DND-41 (cell line): ENCODE measurements at regions not wholly inside any gene's neighbourhood (a gene's known extent, or its start where the extent isn't known, plus 50 kb on each side); places are given as distances from the start of the nearest gene placed in this dataset.

Experiments
- ATAC-seq: fragments of 200-7000 bp; cut with Tn5 transposase; 3 replicates; pipeline ENCODE4 v1.9.1; 2021; ENCODE audit warnings: low read depth; ENCODE audit not compliant: insufficient read depth
- DNase-seq: peaks from one replicate; pipeline ENCODE4 v3.0.0-alpha.2; 2020
- H2AFZ ChIP-seq: 2 replicates; pipeline ENCODE4 v1.6.0; 2012; ENCODE audit warnings: low read depth, low read length
- H3K27ac ChIP-seq: 2 replicates; pipeline ENCODE4 v1.5.1; 2012; ENCODE audit warnings: low read length, inconsistent platforms
- H3K27me3 ChIP-seq: fragments of 200-600 bp; sonication (generic); 2 replicates; pipeline ENCODE4 v1.6.0; 2012; ENCODE audit warnings: low read length, mild to moderate bottlenecking, inconsistent platforms; ENCODE audit not compliant: insufficient read depth, poor library complexity
- H3K36me3 ChIP-seq: 2 replicates; pipeline ENCODE4 v1.5.1; 2012; ENCODE audit warnings: low read length, inconsistent platforms; ENCODE audit not compliant: insufficient read depth
- H3K4me1 ChIP-seq: 2 replicates; pipeline ENCODE4 v1.5.1; 2012; ENCODE audit warnings: mild to moderate bottlenecking, low read length; ENCODE audit not compliant: insufficient read depth
- H3K4me2 ChIP-seq: 2 replicates; pipeline ENCODE4 v1.6.0; 2012; ENCODE audit warnings: mild to moderate bottlenecking, moderate library complexity, low read length, inconsistent platforms; ENCODE audit not compliant: insufficient read depth
- H3K4me3 ChIP-seq, 2 experiments: fragments of 200-600 bp in 1 of 2; shearing (Covaris generic) in 1 of 2; 2 replicates each; pipeline ENCODE4 v1.5.1; 2012 to 2016; ENCODE audit warnings: inconsistent platforms in 2 of 2, low read length in 2 of 2, mild to moderate bottlenecking in 2 of 2, low read depth in 1 of 2, moderate library complexity in 1 of 2
- H3K79me2 ChIP-seq: 2 replicates; pipeline ENCODE4 v1.6.0; 2012; ENCODE audit warnings: low read length, inconsistent platforms; ENCODE audit not compliant: insufficient read depth
- H3K9ac ChIP-seq: 2 replicates; pipeline ENCODE4 v1.6.0; 2012; ENCODE audit warnings: low read depth, mild to moderate bottlenecking, inconsistent platforms, low read length, moderate library complexity
- H3K9me3 ChIP-seq: 2 replicates; pipeline ENCODE4 v1.5.1; 2012; ENCODE audit warnings: low read length, moderate library complexity, mild to moderate bottlenecking, inconsistent platforms; ENCODE audit not compliant: insufficient read depth, severe bottlenecking
- H4K20me1 ChIP-seq: 2 replicates; pipeline ENCODE4 v1.6.0; 2012; ENCODE audit warnings: low read length; ENCODE audit not compliant: insufficient read depth
- EZH2 ChIP-seq: IDR thresholded peaks from 3 replicates; pipeline ENCODE4 v1.6.1; 2012; ENCODE audit warnings: borderline replicate concordance, low read depth, mild to moderate bottlenecking, moderate library complexity, low read length, inconsistent platforms; ENCODE audit not compliant: severe bottlenecking
- TF ChIP-seq, protein P1 (sequence below): IDR thresholded peaks from 2 replicates; pipeline ENCODE4 v1.5.1; 2012; ENCODE audit warnings: borderline replicate concordance, low read length, moderate library complexity, mild to moderate bottlenecking; ENCODE audit not compliant: poor library complexity, severe bottlenecking; ENCODE audit errors: extremely low read depth

GRCh38 chr12:116466536-116466935, 92.6 kb upstream of the MAP1LC3B2 start:
- Histone ChIP-seq H2AFZ (no peak overlapping the region), H3K79me2 (no peaks in the 10 kb centered on the region), H3K4me3 (no peak overlapping the region), H3K36me3 (no peaks in the 10 kb centered on the region), H4K20me1 (no peaks in the 10 kb centered on the region), H3K9me3 (no peaks in the 10 kb centered on the region), H3K27me3 (no peaks in the 10 kb centered on the region), H3K4me2 (no peak overlapping the region), H3K4me1 (no peaks in the 10 kb centered on the region), H3K9ac (no peak overlapping the region), H3K27ac (no peak overlapping the region)
- DNase-seq, result no peak
- no peak for TF ChIP-seq EZH2
- TF ChIP-seq, protein P1, sequence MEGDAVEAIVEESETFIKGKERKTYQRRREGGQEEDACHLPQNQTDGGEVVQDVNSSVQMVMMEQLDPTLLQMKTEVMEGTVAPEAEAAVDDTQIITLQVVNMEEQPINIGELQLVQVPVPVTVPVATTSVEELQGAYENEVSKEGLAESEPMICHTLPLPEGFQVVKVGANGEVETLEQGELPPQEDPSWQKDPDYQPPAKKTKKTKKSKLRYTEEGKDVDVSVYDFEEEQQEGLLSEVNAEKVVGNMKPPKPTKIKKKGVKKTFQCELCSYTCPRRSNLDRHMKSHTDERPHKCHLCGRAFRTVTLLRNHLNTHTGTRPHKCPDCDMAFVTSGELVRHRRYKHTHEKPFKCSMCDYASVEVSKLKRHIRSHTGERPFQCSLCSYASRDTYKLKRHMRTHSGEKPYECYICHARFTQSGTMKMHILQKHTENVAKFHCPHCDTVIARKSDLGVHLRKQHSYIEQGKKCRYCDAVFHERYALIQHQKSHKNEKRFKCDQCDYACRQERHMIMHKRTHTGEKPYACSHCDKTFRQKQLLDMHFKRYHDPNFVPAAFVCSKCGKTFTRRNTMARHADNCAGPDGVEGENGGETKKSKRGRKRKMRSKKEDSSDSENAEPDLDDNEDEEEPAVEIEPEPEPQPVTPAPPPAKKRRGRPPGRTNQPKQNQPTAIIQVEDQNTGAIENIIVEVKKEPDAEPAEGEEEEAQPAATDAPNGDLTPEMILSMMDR, result no peak
- ATAC-seq, result no peak

GRCh38 chr12:116469344-116469743, 89.8 kb upstream of the MAP1LC3B2 start:
- no peak overlapping the region for H3K4me2 ChIP-seq
- no peak for TF ChIP-seq EZH2
- TF ChIP-seq, protein P1, result no peak
- no peak overlapping the region for H3K4me3 ChIP-seq
- H4K20me1 ChIP-seq, result no peaks in the 10 kb centered on the region
- H3K79me2 ChIP-seq, result no peaks in the 10 kb centered on the region
- ATAC-seq, result no peak
- H3K9me3 ChIP-seq, result no peaks in the 10 kb centered on the region
- H3K27ac ChIP-seq, result no peak overlapping the region
- no peak for DNase-seq
- no peaks in the 10 kb centered on the region for H3K4me1 ChIP-seq
- no peaks in the 10 kb centered on the region for H3K27me3 ChIP-seq
- no peaks in the 10 kb centered on the region for H3K36me3 ChIP-seq
- no peak overlapping the region for H2AFZ ChIP-seq
- no peak overlapping the region for H3K9ac ChIP-seq

GRCh38 chr12:116471544-116471943, 87.6 kb upstream of the MAP1LC3B2 start:
- Histone ChIP-seq H3K36me3 (no peaks in the 10 kb centered on the region), H3K9ac (no peak overlapping the region), H3K4me1 (no peaks in the 10 kb centered on the region), H4K20me1 (no peaks in the 10 kb centered on the region), H3K4me3 (no peak overlapping the region), H3K79me2 (no peaks in the 10 kb centered on the region), H3K4me2 (no peak overlapping the region), H3K9me3 (peaks cover 8% of the 10 kb centered on the region), H3K27me3 (no peaks in the 10 kb centered on the region), H3K27ac (no peak overlapping the region), H2AFZ (no peak overlapping the region)
- ATAC-seq (no peak), DNase-seq (no peak)
- TF ChIP-seq, protein P1, result no peak
- no peak for TF ChIP-seq EZH2

GRCh38 chr12:116472193-116472592, 87.0 kb upstream of the MAP1LC3B2 start:
- no peaks in the 10 kb centered on the region for H3K27me3 ChIP-seq
- no peaks in the 10 kb centered on the region for H3K79me2 ChIP-seq
- H3K4me1 ChIP-seq, result no peaks in the 10 kb centered on the region
- TF ChIP-seq EZH2, result no peak
- TF ChIP-seq, protein P1, result no peak
- H3K4me2 ChIP-seq, result no peak overlapping the region
- no peak overlapping the region for H3K27ac ChIP-seq
- no peak overlapping the region for H3K4me3 ChIP-seq
- no peaks in the 10 kb centered on the region for H3K36me3 ChIP-seq
- no peak overlapping the region for H2AFZ ChIP-seq
- H3K9ac ChIP-seq, result no peak overlapping the region
- DNase-seq, result no peak
- H3K9me3 ChIP-seq, result peaks cover 12% of the 10 kb centered on the region
- no peak for ATAC-seq
- no peaks in the 10 kb centered on the region for H4K20me1 ChIP-seq
